Kidney (tissue), 13 donors: ENCODE measurements at regions not wholly inside any gene's neighbourhood (a gene's known extent, or its start where the extent isn't known, plus 50 kb on each side); places are given as distances from the start of the nearest gene placed in this dataset.

Experiments used
- DNase-seq, 5 donors: peaks; one replicate each; pipeline ENCODE4 v3.0.0-alpha.2; 2013 to 2020
- FAIRE-seq: peaks from 2 replicates; lab custom pipeline; 2012; peaks lifted over from hg19 to GRCh38; lab: Jason Lieb, UNC
- H3K27ac ChIP-seq, 2 donors: one replicate each; pipeline ENCODE4 v1.7.0; 2013; ENCODE audit warnings: low read depth in 2 of 2, low read length in 2 of 2, inconsistent platforms in 1 of 2
- H3K27me3 ChIP-seq: one replicate; pipeline ENCODE4 v1.7.1; 2013; ENCODE audit warnings: low read length, inconsistent platforms; ENCODE audit not compliant: control insufficient read depth, insufficient read depth
- H3K36me3 ChIP-seq, 3 donors: one replicate each; pipeline versions ENCODE4 v1.7.0 to v1.7.1; 2013; ENCODE audit warnings: low read length in 3 of 3, control low read depth in 1 of 3, inconsistent platforms in 1 of 3; ENCODE audit not compliant: insufficient read depth in 3 of 3, control insufficient read depth in 2 of 3
- H3K4me1 ChIP-seq, 3 donors: one replicate each; pipeline versions ENCODE4 v1.7.0 to v1.7.1; 2013; ENCODE audit warnings: low read length in 3 of 3, inconsistent platforms in 1 of 3, low read depth in 1 of 3; ENCODE audit not compliant: control insufficient read depth in 2 of 3, insufficient read depth in 2 of 3
- H3K4me3 ChIP-seq, 3 donors: one replicate each; pipeline versions ENCODE4 v1.7.0 to v1.8.1; 2013; ENCODE audit warnings: low read length in 3 of 3, control low read depth in 1 of 3, inconsistent platforms in 1 of 3
- H3K9ac ChIP-seq, 3 donors: one replicate each; pipeline versions ENCODE4 v1.7.0 to v1.7.1; 2013; ENCODE audit warnings: low read length in 3 of 3, control low read depth in 1 of 3, inconsistent platforms in 1 of 3
- H3K9me3 ChIP-seq, 3 donors: one replicate each; pipeline versions ENCODE4 v1.7.0 to v1.7.1; 2013; ENCODE audit warnings: low read length in 3 of 3, control low read depth in 1 of 3, inconsistent platforms in 1 of 3; ENCODE audit not compliant: control insufficient read depth in 2 of 3, insufficient read depth in 1 of 3
- intact Hi-C: fragments of 100-400 bp; cut with DNase I; formaldehyde crosslinking; loops from one replicate; pipeline ENCODE4 v1.11.1; 2022
- TF ChIP-seq, protein P1 (sequence below): IDR thresholded peaks from 3 replicates; pipeline ENCODE4 v1.5.1; 2012; ENCODE audit warnings: mild to moderate bottlenecking, moderate library complexity, borderline replicate concordance; ENCODE audit not compliant: insufficient read depth; ENCODE audit errors: extremely low read depth
- donor health status: control.
- donor health status: control.
- donor health status: control.
- donor health status: control.
- donor health status: control.
- donor health status: DM: yes; HTN: yes; CAD: no.
- donor health status: Normal renal cell carcinoma (clear cell type).

DNA sequence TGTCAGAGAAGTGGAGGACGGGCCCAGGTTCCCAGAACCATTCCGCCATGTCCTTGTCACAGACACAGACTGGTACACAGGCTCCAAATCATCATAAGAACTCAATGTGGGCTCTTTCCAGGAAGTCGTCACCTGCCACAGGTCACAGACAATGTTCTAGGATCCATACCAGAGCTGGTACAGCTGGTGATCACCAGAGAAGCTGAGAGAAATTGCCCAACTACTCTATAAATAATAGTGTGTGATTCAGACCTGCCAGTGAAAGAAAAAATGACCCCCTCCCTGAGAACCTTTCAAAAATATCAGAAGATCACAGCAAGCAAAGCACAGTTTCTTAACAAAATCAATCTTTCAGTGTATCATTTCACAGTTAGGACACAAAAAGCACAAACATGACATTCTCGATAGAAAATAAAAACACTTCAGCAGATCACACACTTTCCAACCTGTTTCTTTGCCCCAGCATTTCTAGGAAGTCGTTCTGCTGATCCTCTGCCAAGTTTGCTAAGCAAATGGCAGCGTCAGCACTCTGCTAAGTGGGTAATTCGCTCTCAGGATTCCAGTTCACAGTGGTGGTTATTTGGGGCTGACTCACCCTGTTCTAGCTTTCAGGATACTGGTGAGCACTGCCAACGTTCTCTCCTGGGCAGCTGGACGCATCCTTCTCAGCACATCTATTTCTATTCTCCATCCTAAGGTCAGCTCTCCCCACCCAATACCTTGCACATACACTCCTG lies 223.3 kb upstream of the SFSWAP start:
- intact Hi-C loops, result no loop called here
- Histone ChIP-seq H3K4me3 (no peak overlapping the region), H3K4me1 (no peaks in the 10 kb centered on the region), H3K9me3 (no peaks in the 10 kb centered on the region), H3K27ac (no peak overlapping the region), H3K27me3 (no peaks in the 10 kb centered on the region), H3K9ac (no peak overlapping the region), H3K36me3 (no peaks in the 10 kb centered on the region)
- TF ChIP-seq, protein P1, sequence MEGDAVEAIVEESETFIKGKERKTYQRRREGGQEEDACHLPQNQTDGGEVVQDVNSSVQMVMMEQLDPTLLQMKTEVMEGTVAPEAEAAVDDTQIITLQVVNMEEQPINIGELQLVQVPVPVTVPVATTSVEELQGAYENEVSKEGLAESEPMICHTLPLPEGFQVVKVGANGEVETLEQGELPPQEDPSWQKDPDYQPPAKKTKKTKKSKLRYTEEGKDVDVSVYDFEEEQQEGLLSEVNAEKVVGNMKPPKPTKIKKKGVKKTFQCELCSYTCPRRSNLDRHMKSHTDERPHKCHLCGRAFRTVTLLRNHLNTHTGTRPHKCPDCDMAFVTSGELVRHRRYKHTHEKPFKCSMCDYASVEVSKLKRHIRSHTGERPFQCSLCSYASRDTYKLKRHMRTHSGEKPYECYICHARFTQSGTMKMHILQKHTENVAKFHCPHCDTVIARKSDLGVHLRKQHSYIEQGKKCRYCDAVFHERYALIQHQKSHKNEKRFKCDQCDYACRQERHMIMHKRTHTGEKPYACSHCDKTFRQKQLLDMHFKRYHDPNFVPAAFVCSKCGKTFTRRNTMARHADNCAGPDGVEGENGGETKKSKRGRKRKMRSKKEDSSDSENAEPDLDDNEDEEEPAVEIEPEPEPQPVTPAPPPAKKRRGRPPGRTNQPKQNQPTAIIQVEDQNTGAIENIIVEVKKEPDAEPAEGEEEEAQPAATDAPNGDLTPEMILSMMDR, result no peak
- DNase-seq (no peak), FAIRE-seq (no peak)

DNA sequence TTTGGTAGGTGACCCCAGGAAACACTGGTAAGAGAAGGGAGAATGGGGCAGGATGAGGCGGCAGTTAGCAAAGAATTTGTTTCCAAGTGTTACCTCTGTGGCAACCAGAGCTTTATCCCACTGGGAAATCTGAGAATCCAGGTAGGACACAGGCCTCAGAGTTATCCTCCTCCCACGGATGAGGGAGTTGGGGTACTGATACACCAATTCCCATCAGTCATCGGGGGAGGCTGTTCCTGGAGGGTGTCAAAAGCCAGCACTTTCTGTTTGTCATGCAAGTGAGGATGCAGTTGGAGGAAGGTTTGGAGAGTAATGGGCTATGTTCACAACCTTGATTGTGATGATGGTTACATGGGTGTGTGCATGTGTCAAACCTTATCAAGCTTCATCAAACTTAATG lies 221.2 kb upstream of the SFSWAP start:
- intact Hi-C loops, result no loop called here

DNA sequence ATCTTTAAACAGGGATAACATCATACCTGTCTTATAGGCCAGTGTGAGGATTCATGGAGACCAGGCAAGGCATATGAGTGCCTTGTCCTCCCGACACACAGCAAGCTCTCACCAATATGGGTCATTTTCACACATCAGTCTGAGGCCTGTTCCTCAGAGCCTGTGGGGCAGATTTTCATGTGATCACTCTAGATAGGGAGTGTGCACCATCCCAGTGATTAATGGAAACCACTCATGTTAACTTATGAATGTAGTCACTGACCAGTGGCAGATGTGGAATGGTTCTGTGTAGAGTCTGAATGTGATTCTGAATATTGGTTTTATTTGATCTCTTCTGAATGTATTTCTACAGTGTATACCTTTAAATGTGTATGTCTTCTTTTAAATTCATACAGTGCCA lies 219.7 kb upstream of the SFSWAP start:
- Histone ChIP-seq H3K27me3 (no peaks in the 10 kb centered on the region), H3K4me3 (no peak overlapping the region), H3K27ac (no peak overlapping the region), H3K4me1 (no peaks in the 10 kb centered on the region), H3K9ac (no peak overlapping the region), H3K9me3 (no peaks in the 10 kb centered on the region), H3K36me3 (no peaks in the 10 kb centered on the region)
- TF ChIP-seq, protein P1, result no peak
- FAIRE-seq (no peak), DNase-seq (no peak)
- intact Hi-C loops, result no loop called here

More for the DNA sequence above, 221.2 kb upstream of the SFSWAP start:
- FAIRE-seq (no peak), DNase-seq (no peak)
- H3K9me3 ChIP-seq, result no peaks in the 10 kb centered on the region
- H3K9ac ChIP-seq, result no peak overlapping the region
- no peak overlapping the region for H3K27ac ChIP-seq
- H3K27me3 ChIP-seq, result no peaks in the 10 kb centered on the region
- no peaks in the 10 kb centered on the region for H3K36me3 ChIP-seq
- TF ChIP-seq, protein P1, result no peak
- H3K4me3 ChIP-seq, result no peak overlapping the region
- H3K4me1 ChIP-seq, result no peaks in the 10 kb centered on the region

DNA sequence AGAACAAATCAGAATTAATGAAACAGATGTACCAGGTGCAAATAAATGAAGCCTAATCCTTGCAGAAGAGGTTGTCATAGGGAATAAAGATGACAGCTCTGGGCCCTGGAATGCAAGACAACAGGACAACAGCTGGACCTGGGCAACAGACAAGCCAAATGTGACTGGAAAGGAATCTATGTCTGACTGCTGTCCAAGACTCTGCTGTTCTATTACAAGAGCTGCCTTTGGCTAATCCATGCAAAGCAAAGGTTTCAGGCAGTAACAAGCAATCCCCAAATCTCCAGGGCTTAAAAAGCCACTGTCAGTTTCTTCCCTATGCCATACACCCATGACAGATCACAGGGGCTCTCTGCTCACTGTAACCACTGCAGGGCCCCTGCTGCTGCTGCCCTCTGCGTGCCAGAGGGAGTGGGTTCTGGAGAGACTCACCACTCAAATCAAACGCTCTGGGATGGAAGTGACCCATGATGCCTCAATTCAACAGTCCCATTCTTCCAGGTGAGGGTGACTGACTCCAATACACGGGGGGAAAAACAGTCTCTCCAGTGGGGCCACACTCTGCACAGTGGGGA lies 218.9 kb upstream of the SFSWAP start:
- H3K36me3 ChIP-seq, result no peaks in the 10 kb centered on the region
- H3K9me3 ChIP-seq, result no peaks in the 10 kb centered on the region
- H3K9ac ChIP-seq, result no peak overlapping the region
- FAIRE-seq, result no peak
- TF ChIP-seq, protein P1, result no peak
- H3K4me1 ChIP-seq, result no peaks in the 10 kb centered on the region
- no peak overlapping the region for H3K27ac ChIP-seq
- H3K4me3 ChIP-seq, result no peak overlapping the region
- no peaks in the 10 kb centered on the region for H3K27me3 ChIP-seq
- no peak for DNase-seq
- intact Hi-C loops, result no loop called here
